ENCODE measurements at regions not wholly inside any gene's neighbourhood (a gene's known extent, or its start where the extent isn't known, plus 50 kb on each side); places are given as distances from the start of the nearest gene placed in this dataset.

- TF ChIP-seq FOXA1 (IDR thresholded peaks at IDR 0.05) (no peak), FOXK2 (IDR thresholded peaks at IDR 0.05) (no peak), TARDBP (IDR thresholded peaks at IDR 0.05) (no peak), FOXM1 (IDR thresholded peaks at IDR 0.05; ENCODE audit: borderline replicate concordance) (no peak), SP1 (IDR thresholded peaks at IDR 0.05) (no peak), L3MBTL2 (conservative IDR thresholded peaks at IDR 0.05) (no peak), NFRKB (IDR thresholded peaks at IDR 0.05) (no peak), CTBP1 (IDR thresholded peaks at IDR 0.05; ENCODE audit: borderline replicate concordance) (no peak), SUZ12 (IDR thresholded peaks at IDR 0.05) (no peak), HDGF (IDR thresholded peaks at IDR 0.05; ENCODE audit: borderline replicate concordance) (no peak)
Observed at GRCh38 chr5:173501271-173501670, 115.2 kb downstream of the BOD1 start.

Measured in HEK293T (cell line).